ENCODE measurements at regions not wholly inside any gene's neighbourhood (a gene's known extent, or its start where the extent isn't known, plus 50 kb on each side); places are given as distances from the start of the nearest gene placed in this dataset.
"Not testable (repeated sequence)": the region's sequence is repeated elsewhere in the genome, so short reads cannot be mapped to it uniquely, and the experiment has no call there.

GRCh38 chr3:28575746-28576613 lies 227.4 kb upstream of the AZI2 start:
- no peak for DNase-seq

DNA sequence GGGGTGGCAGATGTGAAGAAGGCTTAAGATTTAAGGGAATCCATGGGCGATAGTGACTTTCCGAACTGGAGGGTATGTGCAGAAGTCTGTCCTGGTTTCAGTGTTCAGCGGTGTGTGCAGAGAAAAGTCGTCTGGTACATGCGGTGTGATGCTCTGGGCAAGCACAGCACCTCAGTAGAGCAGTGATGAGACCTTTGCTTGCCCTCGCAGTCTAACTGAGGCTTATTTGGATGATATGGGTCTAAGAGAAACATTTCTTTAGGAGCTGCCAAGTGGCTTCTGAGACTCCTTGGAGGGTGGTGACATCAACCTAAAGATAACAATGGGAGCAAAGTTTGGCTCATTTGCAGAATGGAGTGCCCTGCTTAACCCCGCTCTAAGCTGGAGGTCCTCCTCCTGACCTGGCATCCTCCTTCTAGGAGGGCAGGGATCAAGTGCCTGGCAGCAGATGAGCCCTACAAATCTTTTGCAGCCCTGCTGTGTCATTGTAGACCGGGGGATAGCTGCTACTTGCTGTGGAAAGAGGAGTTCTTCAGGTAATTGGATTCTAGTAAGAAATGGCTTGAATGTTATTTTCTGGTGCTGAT lies 228.1 kb upstream of the AZI2 start:
- DNase-seq, result no peak

GRCh38 chr3:28577941-28578500 lies 229.4 kb upstream of the AZI2 start:
- DNase-seq, result no peak

DNA sequence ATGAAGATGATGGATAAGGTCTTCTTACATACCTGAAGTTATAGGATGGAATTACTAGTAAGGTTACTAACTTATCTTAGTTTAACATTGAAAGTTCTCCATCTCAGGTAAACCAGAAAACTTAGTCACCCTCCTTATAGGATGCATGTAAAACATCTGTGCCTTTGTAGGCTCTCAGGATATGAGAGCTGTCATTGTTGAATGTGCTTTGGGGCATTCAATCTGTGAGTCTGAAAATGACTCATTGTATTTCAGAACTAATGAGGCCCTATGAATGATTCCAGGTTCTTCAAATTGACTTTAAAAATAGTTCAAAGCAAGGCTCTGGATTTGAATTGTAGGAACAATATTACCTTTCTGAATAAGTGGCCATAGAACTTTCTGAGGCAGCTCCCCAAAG lies 237.7 kb upstream of the AZI2 start:
- no peak for DNase-seq

- DNase-seq, result no peak
Observed at GRCh38 chr3:28587723-28588122, 239.1 kb upstream of the AZI2 start.

GRCh38 chr3:28590216-28590615 lies 241.6 kb upstream of the AZI2 start:
- DNase-seq, result no peak

- no peak for DNase-seq
Observed at GRCh38 chr3:28590860-28591259, 242.2 kb upstream of the AZI2 start.

GRCh38 chr3:28595372-28595771 lies 246.7 kb upstream of the AZI2 start:
- no peak for DNase-seq

GRCh38 chr3:28597452-28597851 lies 248.8 kb upstream of the AZI2 start:
- DNase-seq, result no peak

DNA sequence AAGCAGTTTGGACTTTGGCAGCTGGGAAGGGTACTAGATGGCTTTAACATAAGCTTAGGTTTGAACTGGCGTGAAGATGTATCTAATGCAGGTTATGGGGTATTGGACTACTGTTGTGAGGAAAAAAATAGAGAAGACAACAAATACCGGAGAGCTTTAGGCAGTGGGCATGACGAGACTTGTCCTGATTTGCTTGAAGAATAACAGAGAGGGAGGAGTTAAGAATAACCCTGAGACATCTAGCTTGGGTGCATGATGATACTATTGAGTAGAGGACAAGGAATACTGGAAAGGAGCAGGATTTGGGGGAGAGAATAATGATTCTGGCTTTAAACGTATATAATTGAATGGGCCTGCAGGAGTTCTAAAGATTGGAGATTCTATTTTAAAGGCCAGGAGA lies 249.5 kb upstream of the AZI2 start:
- no peak for DNase-seq

DNA sequence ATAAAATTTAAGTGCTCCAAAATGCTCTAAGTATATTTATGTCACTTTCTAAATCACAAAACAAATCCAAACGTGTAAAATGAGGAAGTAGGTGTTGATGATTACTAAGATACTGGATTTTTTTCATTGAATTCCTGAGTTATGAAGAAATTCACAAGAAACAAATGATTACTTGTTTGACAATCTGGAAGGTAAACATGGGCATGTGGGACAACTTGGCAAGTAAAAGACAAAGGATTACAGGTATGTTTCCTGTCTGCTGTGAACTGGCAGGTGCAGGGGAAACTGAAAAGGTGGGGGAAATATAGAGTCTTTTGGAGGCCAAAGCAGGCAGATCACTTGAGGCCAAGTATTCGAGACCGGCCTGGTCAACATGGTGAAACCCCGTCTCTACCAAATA lies 252.7 kb upstream of the AZI2 start:
- no peak for DNase-seq

- no peak for DNase-seq
Observed at GRCh38 chr3:28606283-28606682, 257.7 kb upstream of the AZI2 start.

GRCh38 chr3:28612232-28612631 lies 263.6 kb upstream of the AZI2 start:
- DNase-seq, result no peak

DNA sequence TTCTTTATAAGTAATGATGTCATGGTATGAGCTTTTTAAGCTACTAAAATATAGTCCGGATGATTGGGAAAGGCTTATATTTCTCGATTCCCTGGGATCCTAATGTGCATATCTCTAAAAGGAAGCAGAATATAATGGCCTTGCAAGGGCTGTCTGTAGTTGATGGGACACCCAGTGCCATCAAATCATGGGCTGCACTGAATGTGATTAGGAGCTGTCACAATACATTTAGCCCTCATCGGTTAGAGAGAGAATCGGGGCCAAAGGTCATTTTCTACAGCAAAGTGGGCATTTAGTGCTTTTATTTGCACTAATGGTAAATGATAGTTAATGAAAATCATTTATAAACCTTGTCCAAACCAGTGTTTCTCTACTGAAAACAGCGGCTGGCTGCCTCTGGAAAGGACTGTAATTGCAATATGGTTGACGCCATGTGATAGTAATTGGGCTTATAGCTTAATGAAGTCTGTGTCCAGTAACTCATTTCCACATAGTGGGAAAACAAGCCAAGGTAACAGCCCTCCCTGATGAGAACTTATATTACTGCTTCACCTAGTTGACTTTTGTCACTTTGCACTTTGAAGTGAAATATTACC lies 265.0 kb upstream of the AZI2 start:
- no peak for DNase-seq

DNA sequence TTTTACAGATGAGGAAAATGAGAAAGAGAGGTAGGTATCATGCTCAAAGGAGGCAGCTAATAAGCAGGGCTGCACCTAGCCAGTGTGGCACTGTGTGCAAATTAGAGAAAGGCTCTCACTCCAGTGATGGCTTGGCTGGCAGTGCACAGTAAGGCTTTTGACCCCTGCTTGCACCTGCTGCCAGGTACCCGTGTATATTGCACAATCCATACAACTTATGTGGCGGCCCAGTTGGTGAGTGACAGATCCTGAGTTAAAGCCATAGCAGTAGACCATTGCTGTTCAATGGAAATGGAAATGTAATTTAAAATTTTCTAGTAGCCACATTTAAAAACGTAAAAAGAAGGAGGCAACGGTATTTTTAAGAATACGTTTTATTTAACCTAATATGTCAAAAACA lies 266.4 kb upstream of the AZI2 start:
- DNase-seq, result no peak

GRCh38 chr3:28615971-28616370 lies 267.3 kb upstream of the AZI2 start:
- DNase-seq, result no peak

DNA sequence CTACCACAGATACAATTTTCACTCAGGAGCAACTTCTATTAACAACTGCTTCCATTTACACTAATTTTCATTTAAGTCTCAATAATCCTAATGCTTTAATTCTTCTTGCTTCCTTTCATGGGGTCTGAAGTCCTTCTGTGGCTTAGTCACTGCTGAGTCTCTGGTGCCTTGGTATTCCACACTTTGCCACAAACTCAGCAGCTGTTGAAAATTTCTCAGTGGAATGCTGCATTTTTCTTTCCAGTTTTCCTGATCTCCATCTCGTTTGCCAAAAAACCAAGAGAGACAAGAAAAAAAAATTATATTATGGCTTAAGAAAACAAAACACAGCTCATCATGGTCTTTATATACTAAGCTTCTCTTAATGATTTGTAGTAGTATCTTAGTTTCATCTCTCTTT lies 269.2 kb upstream of the AZI2 start:
- DNase-seq, result no peak

GRCh38 chr3:28623106-28623505 lies 274.5 kb upstream of the AZI2 start:
- DNase-seq, result no peak

GRCh38 chr3:28624084-28624483 lies 275.5 kb upstream of the AZI2 start:
- DNase-seq, result no peak

DNA sequence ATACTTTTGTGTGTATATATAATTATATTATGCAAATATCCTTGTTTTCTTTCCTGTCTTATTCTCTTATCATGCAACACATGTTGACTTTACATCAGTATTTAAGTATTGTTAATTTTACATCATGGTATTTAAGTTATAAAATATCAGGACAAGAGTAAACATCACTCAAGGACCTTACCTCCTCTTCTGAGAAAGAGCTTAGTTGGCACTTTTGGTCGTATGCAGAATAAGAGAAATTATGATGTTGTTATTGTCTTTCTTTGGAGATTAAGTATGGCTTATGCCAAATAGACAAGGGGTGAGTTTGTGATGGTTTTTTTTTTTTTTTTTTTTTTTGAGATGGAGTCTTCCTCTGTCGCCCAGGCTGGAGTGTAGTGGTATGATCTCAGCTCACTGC lies 279.2 kb upstream of the AZI2 start:
- DNase-seq, result not testable (repeated sequence)

- no peak for DNase-seq
Observed at GRCh38 chr3:28634019-28634418, 285.4 kb upstream of the AZI2 start.

DNA sequence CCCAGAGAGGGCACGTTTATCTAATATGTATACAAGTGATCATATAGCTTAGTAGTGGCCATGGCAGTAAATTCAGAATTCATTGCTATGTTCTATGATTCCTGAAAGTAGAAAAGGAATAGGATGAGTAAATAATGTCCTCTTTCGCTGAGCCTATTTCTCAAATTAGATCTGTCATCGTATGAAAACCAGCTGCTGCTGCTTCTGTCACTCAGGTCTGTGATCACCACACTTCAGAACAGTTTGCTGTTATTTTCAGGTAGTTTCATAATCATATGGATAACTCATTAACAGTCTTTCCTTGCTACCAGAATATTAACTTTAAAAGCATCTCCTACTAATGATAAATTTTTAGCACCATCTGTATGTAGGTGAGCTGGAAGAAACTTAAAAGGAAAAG lies 289.1 kb upstream of the AZI2 start:
- no peak for DNase-seq

DNA sequence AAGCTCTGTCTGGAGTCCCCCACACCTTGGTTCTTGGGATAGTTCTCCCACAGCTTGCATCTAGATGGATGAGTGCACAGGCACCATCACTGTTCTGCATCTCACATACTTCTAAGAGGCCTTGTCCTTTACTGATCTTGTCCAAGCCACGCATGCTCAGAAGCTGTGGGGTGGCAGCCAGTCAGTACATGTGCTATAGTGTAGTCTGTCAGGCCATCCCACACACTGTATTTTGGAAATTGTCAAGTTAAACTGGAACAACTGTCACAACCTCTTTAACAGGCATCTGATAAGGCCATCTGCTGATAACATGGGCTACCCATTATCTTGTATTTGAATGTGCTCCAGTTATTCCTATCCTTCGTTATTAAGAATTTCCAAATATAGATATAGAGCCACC lies 296.5 kb upstream of the AZI2 start:
- no peak for DNase-seq

GRCh38 chr3:28646435-28646834 lies 297.8 kb upstream of the AZI2 start:
- DNase-seq, result no peak
